Lower leg skin (tissue), 4 donors: ENCODE measurements at regions not wholly inside any gene's neighbourhood (a gene's known extent, or its start where the extent isn't known, plus 50 kb on each side); places are given as distances from the start of the nearest gene placed in this dataset.

Source experiments
- DNase-seq, 2 donors: peaks; one replicate each; pipeline ENCODE4 v3.0.0-alpha.2; 2019; ENCODE audit warnings: low spot score in 2 of 2
- H3K4me3 ChIP-seq: fragments of 200-600 bp; sonication (generic); 2 replicates; pipeline ENCODE4 v1.5.1; 2017; ENCODE audit warnings: mild to moderate bottlenecking, low read depth; ENCODE audit not compliant: poor library complexity, severe bottlenecking
- POLR2A ChIP-seq, 2 donors: fragments of 450-650 bp; IDR thresholded peaks; one replicate each; pipeline ENCODE4 v1.6.1; 2016 to 2017; ENCODE audit warnings: antibody characterized with exemption in 2 of 2, mild to moderate bottlenecking in 1 of 2, moderate library complexity in 1 of 2
- WGBS, 2 donors: methylation state at CpG; one replicate each; pipeline ENCODE4 v1.1.5; 2018; 5-methylcytosine and 5-hydroxymethylcytosine counted together
- intact Hi-C: fragments of 100-400 bp; cut with DNase I; formaldehyde crosslinking; loops from one replicate; pipeline ENCODE4 v1.15.0; 2023; ENCODE audit warnings: low total_unique reads
- TF ChIP-seq, protein P1 (sequence below), 3 donors: fragments of 450-650 bp; IDR thresholded peaks; one replicate each; pipeline ENCODE4 v1.5.1; 2016; ENCODE audit warnings: antibody characterized with exemption in 3 of 3, mild to moderate bottlenecking in 3 of 3, moderate library complexity in 2 of 3

DNA sequence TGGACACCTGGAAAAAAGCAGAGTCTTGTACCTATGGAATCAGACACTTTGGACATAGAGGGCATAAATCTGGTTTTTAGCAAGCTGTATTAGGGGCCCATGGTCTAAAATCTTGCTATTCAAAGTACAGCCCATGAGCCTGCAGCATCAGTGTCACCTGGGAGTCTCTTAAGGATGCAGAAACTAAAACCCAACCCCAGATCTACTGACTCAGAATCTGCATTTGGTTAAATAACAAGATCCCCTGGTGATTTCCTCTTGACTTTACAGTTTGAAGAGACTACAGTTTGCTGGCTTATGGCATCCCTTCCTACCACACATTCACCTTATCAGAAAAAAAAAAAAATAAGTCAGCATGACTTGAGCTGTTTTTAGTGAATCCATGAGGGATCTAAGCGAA, 74.9 kb upstream of the NR2F2 start:
- 92 to 97% methylated on average over 1 of the region's 1 CpG for WGBS, 2 donors
- no peak for TF ChIP-seq POLR2A (IDR thresholded peaks at IDR 0.05)
- TF ChIP-seq, protein P1, sequence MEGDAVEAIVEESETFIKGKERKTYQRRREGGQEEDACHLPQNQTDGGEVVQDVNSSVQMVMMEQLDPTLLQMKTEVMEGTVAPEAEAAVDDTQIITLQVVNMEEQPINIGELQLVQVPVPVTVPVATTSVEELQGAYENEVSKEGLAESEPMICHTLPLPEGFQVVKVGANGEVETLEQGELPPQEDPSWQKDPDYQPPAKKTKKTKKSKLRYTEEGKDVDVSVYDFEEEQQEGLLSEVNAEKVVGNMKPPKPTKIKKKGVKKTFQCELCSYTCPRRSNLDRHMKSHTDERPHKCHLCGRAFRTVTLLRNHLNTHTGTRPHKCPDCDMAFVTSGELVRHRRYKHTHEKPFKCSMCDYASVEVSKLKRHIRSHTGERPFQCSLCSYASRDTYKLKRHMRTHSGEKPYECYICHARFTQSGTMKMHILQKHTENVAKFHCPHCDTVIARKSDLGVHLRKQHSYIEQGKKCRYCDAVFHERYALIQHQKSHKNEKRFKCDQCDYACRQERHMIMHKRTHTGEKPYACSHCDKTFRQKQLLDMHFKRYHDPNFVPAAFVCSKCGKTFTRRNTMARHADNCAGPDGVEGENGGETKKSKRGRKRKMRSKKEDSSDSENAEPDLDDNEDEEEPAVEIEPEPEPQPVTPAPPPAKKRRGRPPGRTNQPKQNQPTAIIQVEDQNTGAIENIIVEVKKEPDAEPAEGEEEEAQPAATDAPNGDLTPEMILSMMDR (IDR thresholded peaks at IDR 0.05) = no peak
- no peak overlapping the region for H3K4me3 ChIP-seq
- intact Hi-C loops = no loop called here
- DNase-seq = no peak

DNA sequence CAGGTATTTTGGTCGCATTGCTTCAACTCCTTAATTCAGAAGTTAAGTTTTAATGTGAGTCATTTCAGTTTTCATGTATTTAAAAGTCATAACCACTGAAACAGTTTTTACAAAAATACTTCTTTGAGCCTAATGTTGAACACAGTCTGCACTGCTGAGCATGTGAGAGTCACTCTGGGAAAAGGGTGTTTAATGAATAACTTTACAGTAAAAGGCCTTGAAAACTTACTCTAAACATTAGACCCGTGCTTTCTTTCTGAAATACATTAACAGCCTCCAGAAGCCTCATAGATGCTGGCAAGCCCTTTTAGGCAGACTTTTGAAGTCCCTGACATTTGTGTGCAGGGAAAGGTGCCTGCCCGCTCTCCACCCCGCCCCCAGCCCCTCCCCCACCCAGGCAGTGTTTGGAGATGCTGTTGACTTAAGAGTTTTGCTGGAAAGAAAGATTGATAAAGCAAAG, 68.9 kb upstream of the NR2F2 start:
- intact Hi-C loops = no loop called here
- no peak for DNase-seq
- H3K4me3 ChIP-seq = no peak overlapping the region
- WGBS, 2 donors = 68 to 73% methylated on average over 4 of the region's 4 CpGs
- TF ChIP-seq POLR2A (IDR thresholded peaks at IDR 0.05) = no peak
- TF ChIP-seq, protein P1 (IDR thresholded peaks at IDR 0.05) = no peak

DNA sequence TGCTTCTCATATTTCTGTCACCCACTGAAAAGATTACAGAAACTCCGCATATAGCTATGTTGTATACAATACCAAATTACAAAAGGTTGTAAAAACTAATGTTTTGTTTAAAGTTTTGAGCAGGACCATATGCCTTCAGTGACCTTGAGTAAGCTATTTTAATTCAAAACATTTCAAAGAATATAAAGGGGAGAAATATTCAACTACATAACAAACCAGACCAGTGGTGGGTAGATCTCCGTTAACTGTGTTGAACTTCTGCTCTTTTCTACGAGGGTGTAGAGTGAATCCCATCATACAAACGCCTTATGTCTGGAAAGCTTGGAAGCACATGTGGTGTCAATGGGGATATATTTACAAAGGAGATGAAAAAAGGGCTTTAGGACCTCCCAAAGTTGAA, 68.4 kb upstream of the NR2F2 start:
- DNase-seq = no peak
- H3K4me3 ChIP-seq = no peak overlapping the region
- intact Hi-C loops = no loop called here
- TF ChIP-seq, protein P1 (IDR thresholded peaks at IDR 0.05) = no peak
- TF ChIP-seq POLR2A (IDR thresholded peaks at IDR 0.05) = no peak
- WGBS, 2 donors = 66 to 74% methylated on average over 4 of the region's 4 CpGs

DNA sequence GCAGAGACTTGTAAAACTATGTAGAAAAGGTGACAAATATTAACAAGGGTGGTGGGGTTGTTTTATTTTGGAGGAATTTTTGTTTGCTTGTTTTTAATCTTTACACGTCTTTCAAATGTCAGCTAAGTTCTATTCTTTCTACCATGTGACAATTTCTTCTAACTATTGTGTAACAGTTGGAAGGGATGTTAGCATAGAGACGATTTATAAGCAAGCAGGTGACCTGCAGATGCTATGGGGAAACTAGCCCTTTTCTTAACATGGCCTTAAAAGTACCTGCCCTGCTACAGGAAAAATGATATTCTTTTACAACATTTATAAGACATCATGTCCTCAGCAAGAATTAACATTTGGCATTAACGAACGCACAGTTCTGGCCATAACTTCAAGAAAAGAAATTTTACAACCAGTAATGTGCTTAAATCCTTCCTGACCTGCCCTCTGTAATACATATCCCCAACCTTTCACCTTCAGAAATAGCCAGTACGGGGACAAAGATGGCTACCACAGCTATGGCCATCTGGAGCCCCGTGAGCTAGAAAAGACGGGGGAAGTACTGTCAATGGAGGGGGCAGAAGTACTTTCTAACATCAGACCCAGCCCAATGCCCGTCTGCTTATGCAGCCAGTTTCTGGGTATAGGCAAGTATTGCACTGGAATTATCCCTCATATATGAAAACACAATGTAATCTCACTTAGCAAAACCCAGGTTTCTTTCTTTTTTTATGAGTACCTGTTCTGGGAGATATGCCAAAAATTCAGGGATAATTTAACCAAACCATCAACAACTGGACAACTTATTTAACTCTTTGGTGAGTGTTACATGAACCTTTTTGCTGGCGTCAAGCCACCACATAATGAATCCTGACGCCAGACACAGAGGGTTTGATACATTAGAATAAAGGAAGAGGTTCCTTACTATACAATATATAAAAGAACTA, 67.7 kb upstream of the NR2F2 start:
- TF ChIP-seq POLR2A (IDR thresholded peaks at IDR 0.05) = no peak
- DNase-seq = no peak
- H3K4me3 ChIP-seq = no peak overlapping the region
- WGBS, 2 donors = 80 to 84% methylated on average over 10 of the region's 10 CpGs
- intact Hi-C loops = no loop called here

DNA sequence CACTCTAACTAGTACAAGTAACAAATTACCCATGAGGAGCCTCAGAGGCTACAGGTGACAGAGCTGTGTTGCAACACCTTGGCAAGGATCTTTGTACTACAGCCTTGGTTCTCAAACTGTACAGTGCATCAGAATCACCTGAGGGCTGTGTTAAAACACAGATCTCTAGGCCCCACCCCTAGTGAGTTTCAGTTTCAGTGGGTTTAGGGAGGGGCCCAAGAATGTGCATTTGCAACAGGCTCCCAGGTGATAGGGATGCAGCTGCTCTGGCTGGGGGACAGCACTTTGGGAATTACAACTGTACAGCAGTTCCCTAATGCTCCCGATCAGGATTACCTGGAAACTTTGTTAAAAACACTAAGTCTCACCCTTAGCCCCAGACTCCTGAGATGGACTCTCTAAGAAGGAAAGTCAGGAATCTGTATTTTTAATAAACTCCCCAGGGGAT, 66.1 kb upstream of the NR2F2 start:
- no peak for DNase-seq
- intact Hi-C loops = no loop called here
- TF ChIP-seq, protein P1 (IDR thresholded peaks at IDR 0.05) = no peak
- no peak for TF ChIP-seq POLR2A (IDR thresholded peaks at IDR 0.05)
- WGBS, 2 donors = 42 to 62% methylated on average over 1 of the region's 1 CpG
- H3K4me3 ChIP-seq = no peak overlapping the region

DNA sequence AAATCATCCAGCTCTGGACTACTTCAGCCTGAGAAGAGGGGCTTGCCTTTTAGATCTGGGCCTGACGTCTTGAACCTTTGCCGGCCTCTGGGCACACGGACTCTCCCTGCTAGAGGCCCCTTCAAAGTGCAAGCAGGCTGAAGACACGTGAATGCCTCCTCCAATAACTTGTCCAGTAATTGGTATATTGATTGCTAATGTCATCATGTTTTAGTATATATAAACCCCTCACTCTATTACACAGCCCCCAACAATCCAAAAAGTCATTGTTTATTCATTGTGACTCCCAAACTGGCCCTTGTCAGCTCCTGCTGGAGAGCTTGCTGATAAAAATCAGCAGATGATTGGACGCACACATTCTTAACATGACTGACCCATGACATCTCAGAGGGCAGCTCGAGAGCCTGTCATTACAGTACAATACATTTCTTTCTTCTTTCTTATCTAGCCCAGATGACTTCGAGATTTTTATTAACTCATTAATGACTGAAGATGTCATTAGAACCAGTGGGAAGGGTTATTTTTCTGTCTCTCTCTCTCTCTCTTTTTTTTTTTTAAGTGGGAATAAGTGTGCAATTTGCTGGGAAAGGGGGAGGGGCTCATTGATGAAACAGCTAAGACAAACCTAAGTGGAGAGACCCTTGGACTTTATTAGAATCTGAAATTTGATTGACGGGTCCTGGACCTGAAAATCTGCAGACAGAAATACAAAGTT, 65.5 kb upstream of the NR2F2 start:
- intact Hi-C loops = no loop called here
- WGBS, 2 donors = 74% methylated on average over 8 of the region's 8 CpGs

More for the DNA sequence above, 65.5 kb upstream of the NR2F2 start:
- H3K4me3 ChIP-seq = no peak overlapping the region
- TF ChIP-seq, protein P1 (IDR thresholded peaks at IDR 0.05) = no peak
- no peak for TF ChIP-seq POLR2A (IDR thresholded peaks at IDR 0.05)
- no peak for DNase-seq
